ENCODE measurements at regions not wholly inside any gene's neighbourhood (a gene's known extent, or its start where the extent isn't known, plus 50 kb on each side); places are given as distances from the start of the nearest gene placed in this dataset.

DNA sequence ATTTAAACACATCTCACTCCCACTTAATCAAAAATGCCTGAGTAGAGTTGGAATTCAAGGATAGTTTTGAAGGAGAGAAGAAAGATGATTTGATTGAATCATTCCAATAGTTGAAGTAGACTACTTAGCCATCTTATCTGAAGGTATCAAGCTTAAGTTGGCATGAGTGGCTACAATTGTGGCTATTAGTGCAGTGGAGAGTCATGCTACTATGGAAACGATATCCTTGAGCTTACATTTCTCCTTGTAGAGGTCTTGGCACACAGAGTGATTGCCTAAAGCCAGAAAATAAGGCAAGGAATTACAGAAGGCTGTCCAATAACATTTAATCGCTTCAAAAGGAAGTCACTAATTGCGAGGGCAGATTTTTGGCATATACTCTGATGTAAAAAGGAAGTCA lies 1022.7 kb downstream of the IGSF11 start:
- DNase-seq: no peak

GRCh38 chr3:118029049-118029448 lies 1005.6 kb downstream of the IGSF11 start:
- DNase-seq: no peak

DNA sequence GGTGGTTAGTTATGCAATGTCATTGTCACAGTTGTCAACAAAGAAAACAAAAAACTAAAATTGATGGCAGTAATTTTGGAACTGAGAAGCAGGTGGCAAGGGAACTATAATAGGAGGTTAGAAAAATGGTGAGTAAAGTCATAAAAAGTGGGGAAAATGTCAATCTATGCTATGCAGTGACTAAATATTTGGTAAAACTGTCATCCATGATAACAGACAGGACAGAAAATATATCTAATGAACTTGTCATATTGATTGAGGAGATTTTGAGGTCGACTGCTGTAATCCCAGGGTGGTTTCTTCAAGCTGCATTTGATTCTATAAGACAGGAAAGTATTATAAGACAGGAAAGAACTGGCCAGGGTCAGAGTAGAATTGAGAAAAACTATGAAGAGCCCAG lies 998.4 kb downstream of the IGSF11 start:
- DNase-seq: no peak

DNA sequence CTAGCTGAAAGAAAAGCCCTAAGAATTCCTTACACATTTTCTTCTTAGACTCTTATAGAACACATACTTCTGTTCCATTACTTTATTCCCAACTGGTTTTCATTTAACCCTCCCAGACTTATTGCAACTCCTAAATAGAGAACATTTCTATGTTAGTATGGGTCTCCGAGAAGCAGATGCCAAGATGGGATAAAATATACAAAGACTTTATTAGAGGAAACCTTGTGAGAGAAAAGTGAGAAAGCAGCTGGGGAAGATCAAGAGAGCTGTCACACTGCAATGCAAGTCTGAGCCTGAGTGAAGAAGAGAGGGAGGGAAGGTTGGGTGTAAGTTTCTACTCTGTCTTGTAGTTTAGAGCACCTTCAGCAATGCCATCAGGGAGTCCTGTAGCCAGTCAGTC lies 979.3 kb downstream of the IGSF11 start:
- DNase-seq: no peak

- no peak for DNase-seq
Observed at GRCh38 chr3:118057086-118057485, 977.6 kb downstream of the IGSF11 start.

- DNase-seq: no peak
Observed at GRCh38 chr3:118059096-118059495, 975.5 kb downstream of the IGSF11 start.

GRCh38 chr3:118067439-118067838 lies 967.2 kb downstream of the IGSF11 start:
- no peak for DNase-seq

- DNase-seq: no peak
Observed at GRCh38 chr3:118075873-118076272, 958.8 kb downstream of the IGSF11 start.

DNA sequence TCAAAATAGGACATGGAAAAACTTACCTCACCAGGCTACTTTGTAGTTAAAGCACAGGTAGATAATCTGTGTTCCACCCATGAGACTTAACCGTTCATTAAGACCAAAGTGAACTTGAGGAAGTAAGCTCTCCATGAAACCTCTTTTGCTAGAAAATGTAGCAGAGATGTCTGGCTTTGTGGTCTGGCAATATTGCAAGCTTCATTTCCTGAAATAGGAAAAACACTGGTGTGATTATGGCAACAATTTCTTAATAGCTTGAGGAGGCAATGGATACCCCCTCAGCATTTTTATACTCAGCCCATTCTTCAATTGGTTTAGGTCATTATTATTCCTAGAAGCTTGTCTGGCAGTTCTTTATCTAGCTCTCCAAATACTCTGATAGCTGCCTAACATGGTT lies 957.3 kb downstream of the IGSF11 start:
- no peak for DNase-seq

GRCh38 chr3:118080889-118081288 lies 953.8 kb downstream of the IGSF11 start:
- no peak for DNase-seq

DNA sequence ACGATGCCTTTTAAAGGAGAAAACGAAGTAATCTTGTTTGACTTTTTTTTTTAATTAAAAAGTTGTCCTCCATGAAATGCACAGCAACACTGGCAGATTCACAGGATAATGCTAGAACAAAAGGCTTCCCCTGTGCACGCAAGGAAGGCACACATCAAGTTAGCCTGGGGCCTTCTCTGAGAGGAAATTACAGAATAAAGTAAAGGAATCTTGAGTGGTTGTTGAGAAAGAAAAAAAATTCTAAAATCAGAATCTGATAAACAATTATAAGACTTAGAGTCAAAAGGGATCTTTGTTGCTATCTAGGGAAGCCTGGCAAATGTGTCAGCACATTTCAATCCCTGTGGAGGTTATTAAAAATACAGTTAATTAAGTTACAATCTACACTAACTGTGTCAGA lies 946.0 kb downstream of the IGSF11 start:
- no peak for DNase-seq

DNA sequence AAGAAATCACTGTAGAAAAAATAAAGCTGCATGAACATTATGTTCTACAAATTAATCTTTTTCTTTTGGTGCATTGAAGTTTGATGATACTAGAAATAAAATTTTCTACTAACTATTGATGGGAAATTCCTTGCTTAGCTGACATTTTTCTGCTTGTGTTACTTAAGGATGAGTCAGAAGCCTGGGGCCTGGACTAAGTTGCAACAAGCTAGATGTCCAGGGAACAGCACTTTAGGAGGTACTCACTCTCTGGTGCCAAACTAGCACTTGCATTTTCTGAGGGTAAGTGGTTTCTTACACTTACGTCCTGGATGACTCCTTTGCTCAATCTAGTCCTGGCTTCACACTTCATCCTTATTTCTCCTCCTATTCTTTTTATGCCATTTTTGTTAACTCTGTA lies 945.1 kb downstream of the IGSF11 start:
- DNase-seq: no peak

DNA sequence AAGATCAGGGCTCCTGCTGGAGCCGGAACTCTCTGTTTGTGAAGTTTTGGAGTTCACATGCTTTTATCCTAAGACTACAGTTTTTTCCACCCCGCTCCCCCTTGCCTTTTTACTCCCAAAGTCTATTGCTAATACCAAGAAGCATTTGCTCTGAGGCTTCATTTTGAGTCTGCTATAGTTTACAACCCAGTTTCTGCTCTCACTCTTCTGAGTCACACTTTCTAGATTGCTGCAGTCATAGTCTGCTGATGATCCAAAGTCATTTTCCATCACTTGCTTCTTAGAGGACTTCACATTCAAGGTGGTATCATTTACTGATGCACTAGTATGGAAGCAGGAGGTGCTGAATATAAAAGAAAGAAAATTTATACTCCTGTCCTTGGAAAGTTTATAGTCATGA lies 937.4 kb downstream of the IGSF11 start:
- DNase-seq: no peak

DNA sequence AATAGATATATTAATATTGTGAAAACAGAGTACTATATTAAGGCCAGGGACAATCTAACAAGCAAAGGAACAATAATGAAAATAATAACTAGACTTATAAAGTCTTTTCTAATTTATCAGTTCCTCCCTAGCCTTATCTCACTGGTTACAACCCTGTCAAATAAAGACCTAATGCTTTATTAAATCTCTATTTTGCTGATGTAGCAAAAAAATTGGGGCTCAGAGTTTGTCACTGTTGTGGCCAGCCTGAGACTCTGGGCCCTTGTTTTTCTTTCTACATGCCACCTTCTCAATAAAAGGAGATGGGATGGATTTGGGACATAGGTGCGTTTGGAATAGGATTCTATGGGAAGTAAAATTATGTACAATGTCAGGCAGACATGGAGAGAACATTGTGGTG lies 937.0 kb downstream of the IGSF11 start:
- no peak for DNase-seq

DNA sequence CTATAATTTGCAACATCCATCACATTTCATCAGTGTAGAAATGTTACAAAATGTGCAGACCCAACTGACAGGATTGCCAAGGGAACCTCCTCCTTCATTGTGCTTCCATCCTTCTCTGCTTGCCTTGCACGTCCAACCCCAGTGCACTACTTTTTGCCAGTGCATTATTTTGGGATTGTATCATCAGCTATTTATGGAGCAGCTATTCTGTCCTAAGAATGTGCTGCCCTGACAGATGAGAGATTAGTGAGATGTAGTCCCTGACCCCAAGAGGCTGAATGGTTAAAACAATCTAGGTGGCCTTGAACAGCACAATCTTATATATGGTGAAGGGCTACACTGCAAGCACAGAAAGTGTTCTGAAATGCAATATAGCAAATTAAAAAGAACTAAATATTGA lies 935.8 kb downstream of the IGSF11 start:
- DNase-seq: no peak

DNA sequence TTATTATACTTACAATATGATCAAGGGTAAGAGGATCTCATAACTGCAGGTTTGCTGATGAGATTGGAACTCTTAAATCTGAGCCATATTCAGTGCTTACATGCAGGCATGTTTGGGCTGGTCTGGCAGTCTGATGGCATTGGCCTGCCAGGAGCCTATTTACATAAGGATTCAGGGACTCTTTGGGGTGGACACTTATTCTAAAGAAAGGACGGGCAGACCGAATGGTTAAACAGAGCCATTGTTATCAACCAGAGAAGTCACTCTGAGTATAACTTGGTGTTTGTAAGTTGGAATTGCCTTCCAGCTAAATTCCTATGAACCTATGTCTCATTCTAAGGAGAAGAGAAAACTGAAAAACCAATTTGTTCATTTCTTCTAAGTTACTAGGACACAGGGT lies 932.8 kb downstream of the IGSF11 start:
- no peak for DNase-seq

GRCh38 chr3:118102737-118103136 lies 931.9 kb downstream of the IGSF11 start:
- DNase-seq: no peak

GRCh38 chr3:118108201-118108600 lies 926.4 kb downstream of the IGSF11 start:
- DNase-seq: no peak

DNA sequence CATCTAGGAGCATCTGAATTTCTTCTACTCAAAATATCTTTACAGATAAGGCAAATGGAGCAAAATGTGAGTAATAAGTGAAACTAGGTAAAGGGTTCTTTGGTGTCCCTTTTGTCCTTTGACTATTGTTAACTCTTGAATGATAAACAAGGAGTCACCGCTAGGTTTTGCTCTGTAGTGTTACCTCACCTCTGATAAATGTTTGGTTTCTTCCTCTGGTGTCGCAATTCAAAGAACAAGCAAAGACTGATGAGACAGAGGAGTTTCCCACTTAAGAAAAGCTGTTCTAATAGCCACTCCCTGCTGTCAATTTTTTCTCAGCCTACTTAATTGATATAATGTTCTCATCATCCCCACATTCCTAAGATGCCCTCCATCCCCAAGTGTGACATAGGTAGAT lies 925.9 kb downstream of the IGSF11 start:
- no peak for DNase-seq

DNA sequence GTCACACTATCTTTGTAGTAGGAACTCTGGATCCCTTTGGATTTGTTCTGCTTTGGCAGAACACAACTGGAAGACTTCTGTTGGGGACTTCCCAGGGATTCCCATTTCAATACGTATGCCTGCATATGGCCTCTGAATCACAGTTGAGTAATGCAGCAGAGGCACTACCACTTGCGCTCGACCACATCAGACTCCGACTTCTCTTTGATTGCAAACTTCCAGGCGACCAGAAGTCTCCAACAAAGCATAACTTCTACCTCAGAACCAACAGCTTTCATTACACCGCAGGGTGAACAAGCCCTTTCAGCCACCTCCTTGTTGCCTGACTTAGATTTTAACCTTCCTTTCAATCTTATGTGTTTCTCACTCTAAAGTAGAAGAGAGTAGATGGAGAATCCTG lies 924.4 kb downstream of the IGSF11 start:
- no peak for DNase-seq

DNA sequence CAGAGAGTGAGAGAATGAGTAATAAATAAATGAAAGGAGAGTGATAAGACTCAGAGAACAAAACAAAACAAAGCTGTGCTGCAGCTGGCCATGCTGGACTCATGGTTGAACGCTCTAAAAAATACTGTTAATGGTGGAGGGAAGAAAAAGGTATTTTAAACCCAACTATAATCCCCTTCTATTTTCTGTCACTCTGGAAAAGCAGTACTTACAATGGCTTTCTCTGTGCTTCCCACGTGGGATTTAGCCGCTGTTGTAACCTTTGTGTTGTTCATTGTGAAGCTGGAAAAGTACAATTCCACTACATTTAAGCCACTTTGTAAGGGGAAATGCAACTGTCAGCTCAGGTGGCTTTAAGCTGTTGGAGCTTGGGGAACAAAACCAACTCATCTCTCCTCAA lies 917.7 kb downstream of the IGSF11 start:
- DNase-seq: no peak

DNA sequence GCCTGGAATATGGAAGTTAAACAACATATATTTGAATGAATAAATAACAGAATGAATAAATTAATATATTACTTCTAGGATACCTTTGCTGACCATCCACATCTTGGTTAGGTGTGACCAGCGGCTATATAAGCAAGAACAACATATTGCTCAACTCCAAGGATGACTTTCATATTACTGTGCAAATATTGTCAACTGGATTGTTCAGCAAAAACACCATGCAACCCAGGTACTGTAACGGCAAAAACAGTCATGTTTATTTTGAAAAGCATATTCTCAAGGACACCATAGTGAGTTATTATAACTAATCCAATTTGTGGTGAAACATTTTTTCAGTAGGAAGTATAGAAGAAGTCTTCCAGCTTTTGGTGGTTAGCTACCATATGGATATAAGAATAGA lies 907.9 kb downstream of the IGSF11 start:
- DNase-seq: no peak

DNA sequence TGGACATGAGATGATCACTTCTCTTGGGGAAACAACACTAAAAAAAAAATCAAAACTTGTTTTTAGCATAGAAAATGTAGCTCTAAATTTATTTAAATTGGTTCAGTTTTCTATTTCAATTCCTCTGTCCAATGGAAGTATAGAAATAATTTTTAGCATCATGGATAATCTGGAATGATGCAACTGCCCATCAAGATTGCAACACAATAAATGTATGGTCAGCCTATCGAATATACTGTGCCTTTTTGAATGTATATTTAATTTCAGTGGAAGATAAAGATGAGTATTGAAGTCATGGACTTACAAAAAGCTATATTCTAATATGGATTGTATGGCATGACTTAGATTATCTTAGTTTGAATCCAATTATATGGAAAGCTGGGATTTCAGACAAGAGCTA lies 906.7 kb downstream of the IGSF11 start:
- no peak for DNase-seq

GRCh38 chr3:118128886-118129285 lies 905.8 kb downstream of the IGSF11 start:
- peak; percentile 0 for DNase-seq

DNA sequence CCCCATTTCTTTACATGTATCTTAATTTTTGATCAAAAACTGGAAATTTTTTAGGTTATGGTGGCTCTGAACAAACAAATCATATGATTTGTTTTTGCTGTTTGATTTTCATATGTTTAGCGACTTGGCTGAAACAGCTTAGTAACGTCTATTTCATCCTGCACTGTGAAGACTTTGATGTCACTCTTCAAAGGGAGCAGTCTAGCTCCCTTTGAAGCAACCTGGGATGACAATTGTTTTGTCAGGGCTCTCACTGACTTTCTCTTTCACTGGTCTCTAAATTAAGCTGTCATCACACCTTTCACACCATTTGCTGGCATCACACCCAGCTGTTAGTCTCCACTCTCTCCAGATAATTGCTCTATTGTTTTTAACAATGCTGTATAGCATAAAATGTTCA lies 896.9 kb downstream of the IGSF11 start:
- no peak for DNase-seq

DNA sequence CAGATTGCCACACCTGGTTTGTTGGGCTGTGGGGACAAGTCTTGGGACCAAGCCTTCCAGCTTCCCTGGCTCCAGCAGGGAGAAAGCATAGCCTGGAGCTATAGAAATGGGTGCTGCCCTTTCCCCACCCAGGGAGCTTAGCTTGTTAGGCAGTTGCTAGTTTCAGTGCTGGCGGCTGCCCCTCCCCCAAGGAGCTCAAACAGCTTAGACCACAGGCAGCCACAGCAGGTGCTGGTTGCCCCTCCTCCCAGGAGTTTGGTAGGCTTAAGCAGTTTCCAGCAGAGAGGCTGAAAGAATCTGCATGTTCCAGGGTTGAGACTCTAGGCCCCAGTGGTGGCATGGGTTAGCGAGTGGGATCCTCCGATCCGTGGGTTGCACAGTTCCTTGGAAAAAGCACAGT lies 889.7 kb downstream of the IGSF11 start:
- DNase-seq: no peak
